ENCODE measurements at regions not wholly inside any gene's neighbourhood (a gene's known extent, or its start where the extent isn't known, plus 50 kb on each side); places are given as distances from the start of the nearest gene placed in this dataset.

GRCh38 chr7:9502269-9502668 is 1068.9 kb downstream of the NXPH1 start:
- no CpG with 5 or more reads among the region's 1 CpG for WGBS (ENCODE audit: insufficient coverage)
- Histone ChIP-seq H3K27me3 (ENCODE audit: control insufficient read depth in 2 of 2, insufficient read depth in 2 of 2, low read length in 2 of 2) (no peaks in the 10 kb centered on the region), H3K4me1 (ENCODE audit: control insufficient read depth in 1 of 2, insufficient read depth in 2 of 2, low read length in 2 of 2) (no peaks in the 10 kb centered on the region), H2AFZ (ENCODE audit: insufficient read depth, low read depth, low read length, poor library complexity, severe bottlenecking) (no peak overlapping the region), H3K9ac (ENCODE audit: insufficient read depth, low read length, poor library complexity, severe bottlenecking) (no peak overlapping the region), H3K36me3 (replicated peaks in 1 of 2; ENCODE audit: control insufficient read depth in 1 of 2, insufficient read depth in 2 of 2, low read length in 2 of 2) (no peaks in the 10 kb centered on the region), H4K20me1 (ENCODE audit: insufficient read depth, low read length) (no peaks in the 10 kb centered on the region), H3K79me2 (ENCODE audit: insufficient read depth, low read length) (no peaks in the 10 kb centered on the region), H3K9me3 (replicated peaks in 1 of 2; ENCODE audit: control insufficient read depth in 1 of 2, insufficient read depth in 1 of 2, low read length in 2 of 2) (no peaks in the 10 kb centered on the region), H3K27ac (ENCODE audit: low read depth in 1 of 2, low read length in 2 of 2) (no peak overlapping the region), H3K4me2 (replicated peaks; ENCODE audit: extremely low read depth, low read length, poor library complexity, severe bottlenecking) (no peak overlapping the region), H3K4me3 (replicated peaks in 1 of 3; ENCODE audit: low read depth in 2 of 3, low read length in 3 of 3) (no peak overlapping the region)
- Mint-ChIP-seq H3K27me3 (ENCODE audit: low read depth in 3 of 3) (no peaks in the 10 kb centered on the region), H3K4me1 (no peaks in the 10 kb centered on the region), H3K4me3 (no peak overlapping the region), H3K36me3 (no peaks in the 10 kb centered on the region), H3K9me3 (peaks cover 0 to 5% (median 0%) of the 10 kb centered on the region in 7 donors), H3K27ac (no peak overlapping the region)
- no peak for TF ChIP-seq CTCF (IDR thresholded peaks at IDR 0.05)
- no peak for DNase-seq
- intact Hi-C loops (cut with micrococcal nuclease): no loop called here

- WGBS (ENCODE audit: insufficient coverage): no CpG with 5 or more reads among the region's 2 CpGs
- Mint-ChIP-seq H3K27ac (no peak overlapping the region), H3K9me3 (peaks cover 0 to 5% (median 0%) of the 10 kb centered on the region in 7 donors)
Measured at GRCh38 chr7:9504678-9505077, 1071.3 kb downstream of the NXPH1 start.

More at GRCh38 chr7:9504678-9505077, 1071.3 kb downstream of the NXPH1 start:
- no peak overlapping the region for H3K9ac ChIP-seq (ENCODE audit: insufficient read depth, low read length, poor library complexity, severe bottlenecking)
- no peaks in the 10 kb centered on the region for H4K20me1 ChIP-seq (ENCODE audit: insufficient read depth, low read length)
- H3K4me1 ChIP-seq (ENCODE audit: control insufficient read depth in 1 of 2, insufficient read depth in 2 of 2, low read length in 2 of 2): no peaks in the 10 kb centered on the region
- H2AFZ ChIP-seq (ENCODE audit: insufficient read depth, low read depth, low read length, poor library complexity, severe bottlenecking): no peak overlapping the region
- no peaks in the 10 kb centered on the region for H3K79me2 ChIP-seq (ENCODE audit: insufficient read depth, low read length)
- no peaks in the 10 kb centered on the region for H3K27me3 ChIP-seq (ENCODE audit: control insufficient read depth in 2 of 2, insufficient read depth in 2 of 2, low read length in 2 of 2)
- Mint-ChIP-seq H3K4me1 (no peaks in the 10 kb centered on the region), H3K36me3 (no peaks in the 10 kb centered on the region), H3K27me3 (ENCODE audit: low read depth in 3 of 3) (no peaks in the 10 kb centered on the region), H3K4me3 (no peak overlapping the region)
- H3K27ac ChIP-seq (ENCODE audit: low read depth in 1 of 2, low read length in 2 of 2): no peak overlapping the region
- H3K4me3 ChIP-seq (replicated peaks in 1 of 3; ENCODE audit: low read depth in 2 of 3, low read length in 3 of 3): no peak overlapping the region
- H3K36me3 ChIP-seq (replicated peaks in 1 of 2; ENCODE audit: control insufficient read depth in 1 of 2, insufficient read depth in 2 of 2, low read length in 2 of 2): no peaks in the 10 kb centered on the region
- intact Hi-C loops (cut with micrococcal nuclease): no loop called here
- H3K4me2 ChIP-seq (replicated peaks; ENCODE audit: extremely low read depth, low read length, poor library complexity, severe bottlenecking): no peak overlapping the region
- no peak for DNase-seq
- no peak for TF ChIP-seq CTCF (IDR thresholded peaks at IDR 0.05)
- H3K9me3 ChIP-seq (replicated peaks in 1 of 2; ENCODE audit: control insufficient read depth in 1 of 2, insufficient read depth in 1 of 2, low read length in 2 of 2): no peaks in the 10 kb centered on the region
